H1 (cell line): ENCODE measurements at regions not wholly inside any gene's neighbourhood (a gene's known extent, or its start where the extent isn't known, plus 50 kb on each side); places are given as distances from the start of the nearest gene placed in this dataset.

Experiments
- CTCF ChIA-PET: fragments of 300-600 bp; sonication (Branson Sonifier 250); formaldehyde crosslinking; loops from one replicate; lab custom pipeline; 2021; ENCODE audit not compliant: partially characterized antibody; lab: Charles Lee
- POLR2A ChIA-PET: fragments of 300-600 bp; sonication (Branson Sonifier 250); formaldehyde crosslinking; loops from one replicate; lab custom pipeline; 2021; ENCODE audit warnings: inconsistent platforms; ENCODE audit not compliant: partially characterized antibody; lab: Charles Lee
- DNase-seq, 2 experiments: peaks; one replicate each; pipeline versions ENCODE4 v3.0.0 to v3.0.0-alpha.2; 2010 to 2022; ENCODE audit warnings: low spot score in 2 of 2, low read depth in 1 of 2, mixed read lengths in 1 of 2
- FAIRE-seq: peaks from 2 replicates; lab custom pipeline; 2011; peaks lifted over from hg19 to GRCh38; lab: Jason Lieb, UNC
- H2AFZ ChIP-seq: 2 replicates; pipeline ENCODE4 v1.8.1; 2012; ENCODE audit warnings: low read length, inconsistent platforms
- H2AK5ac ChIP-seq: 2 replicates; pipeline ENCODE4 v1.6.1; 2013; ENCODE audit warnings: low read depth, low read length
- H2BK120ac ChIP-seq: replicated peaks from 2 replicates; pipeline ENCODE3; 2013; ENCODE audit warnings: low read depth, low read length, inconsistent platforms
- H2BK12ac ChIP-seq: 2 replicates; pipeline ENCODE4 v1.6.1; 2013; ENCODE audit warnings: low read depth, low read length
- H2BK15ac ChIP-seq: 2 replicates; pipeline ENCODE4 v1.6.1; 2013; ENCODE audit warnings: low read length
- H2BK20ac ChIP-seq: 2 replicates; pipeline ENCODE4 v1.6.1; 2013; ENCODE audit warnings: low read length
- H2BK5ac ChIP-seq: 2 replicates; pipeline ENCODE4 v1.6.1; 2013; ENCODE audit warnings: low read depth, low read length
- H3K14ac ChIP-seq: 2 replicates; pipeline ENCODE4 v1.6.1; 2013; ENCODE audit warnings: inconsistent platforms; ENCODE audit not compliant: insufficient read length
- H3K18ac ChIP-seq: 2 replicates; pipeline ENCODE4 v1.6.1; 2013; ENCODE audit warnings: low read length; ENCODE audit errors: extremely low read depth
- H3K23ac ChIP-seq: 2 replicates; pipeline ENCODE4 v1.6.1; 2013; ENCODE audit warnings: inconsistent platforms; ENCODE audit not compliant: insufficient read length
- H3K23me2 ChIP-seq: 2 replicates; pipeline ENCODE4 v1.6.1; 2013; ENCODE audit warnings: low read depth, low read length
- H3K27ac ChIP-seq: 2 replicates; pipeline ENCODE4 v1.6.1; 2011; ENCODE audit warnings: low read depth, low read length, inconsistent platforms
- H3K27me3 ChIP-seq, 4 experiments: replicated peaks in 1 of 4; 1 replicate in 1 of 4; 2 replicates in 3 of 4; pipeline versions ENCODE4 v1.6.1 to v1.8.1; 2011 to 2013; ENCODE audit warnings: low read length in 3 of 4, mild to moderate bottlenecking in 3 of 4, inconsistent platforms in 2 of 4, mixed read lengths in 2 of 4, moderate library complexity in 1 of 4; ENCODE audit not compliant: control insufficient read depth in 3 of 4, insufficient read depth in 3 of 4; ENCODE audit errors: extremely low read depth in 1 of 4
- H3K36me3 ChIP-seq, 4 experiments: 2 replicates each; pipeline versions ENCODE4 v1.6.1 to v1.8.1; 2011 to 2013; ENCODE audit warnings: mild to moderate bottlenecking in 4 of 4, low read length in 3 of 4, moderate library complexity in 2 of 4, control low read depth in 1 of 4, inconsistent platforms in 1 of 4; ENCODE audit not compliant: insufficient read depth in 4 of 4, control insufficient read depth in 2 of 4
- H3K4ac ChIP-seq: replicated peaks from 2 replicates; pipeline ENCODE3; 2013; ENCODE audit warnings: low read length, low read depth, mixed read lengths, inconsistent platforms; ENCODE audit not compliant: insufficient read length
- H3K4me1 ChIP-seq, 4 experiments: replicated peaks in 1 of 4; 1 replicate in 1 of 4; 2 replicates in 3 of 4; pipeline versions ENCODE4 v1.6.1 to v1.8.1; 2011 to 2013; ENCODE audit warnings: low read length in 3 of 4, inconsistent platforms in 2 of 4, mixed read lengths in 1 of 4; ENCODE audit not compliant: insufficient read depth in 4 of 4, control insufficient read depth in 3 of 4
- H3K4me2 ChIP-seq, 2 experiments: 2 replicates each; pipeline versions ENCODE4 v1.6.1 to v1.8.1; 2011 to 2013; ENCODE audit warnings: low read depth in 2 of 2, low read length in 2 of 2, control low read depth in 1 of 2, inconsistent platforms in 1 of 2, mild to moderate bottlenecking in 1 of 2; ENCODE audit not compliant: insufficient read depth in 1 of 2
- H3K4me3 ChIP-seq, 4 experiments: fragments of 200-600, 300-600 bp in 1 of 4; sonication (generic), shearing (Covaris generic), sonication (Bioruptor Twin) in 1 of 4; 2 replicates each; pipeline versions ENCODE4 v1.5.1 to v1.8.1; 2011 to 2016; ENCODE audit warnings: low read length in 4 of 4, low read depth in 3 of 4, control low read depth in 2 of 4, inconsistent platforms in 2 of 4, mild to moderate bottlenecking in 2 of 4, mixed read lengths in 1 of 4, moderate library complexity in 1 of 4; ENCODE audit not compliant: insufficient read depth in 2 of 4; ENCODE audit errors: extremely low read depth in 1 of 4
- H3K56ac ChIP-seq: replicated peaks from 2 replicates; pipeline ENCODE3; 2013; ENCODE audit warnings: low read depth, mild to moderate bottlenecking, mixed read lengths, low read length, inconsistent platforms; ENCODE audit not compliant: insufficient read length
- H3K79me1 ChIP-seq: 2 replicates; pipeline ENCODE4 v1.6.1; 2013; ENCODE audit warnings: low read depth, low read length, control low read depth
- H3K79me2 ChIP-seq, 2 experiments: 2 replicates each; pipeline versions ENCODE4 v1.6.1 to v1.8.1; 2012 to 2013; ENCODE audit warnings: low read length in 2 of 2, mild to moderate bottlenecking in 2 of 2, inconsistent platforms in 1 of 2; ENCODE audit not compliant: insufficient read depth in 2 of 2, control insufficient read depth in 1 of 2
- H3K9ac ChIP-seq, 4 experiments: replicated peaks in 1 of 4; 1 replicate in 1 of 4; 2 replicates in 3 of 4; pipeline versions ENCODE4 v1.6.1 to v1.8.1; 2011 to 2013; ENCODE audit warnings: low read depth in 3 of 4, low read length in 3 of 4, control low read depth in 2 of 4, mild to moderate bottlenecking in 2 of 4, moderate library complexity in 2 of 4, inconsistent platforms in 1 of 4; ENCODE audit errors: extremely low read depth in 1 of 4
- H3K9me3 ChIP-seq, 2 experiments: 2 replicates each; pipeline versions ENCODE4 v1.6.1 to v1.8.1; 2012 to 2013; ENCODE audit warnings: mild to moderate bottlenecking in 2 of 2, moderate library complexity in 2 of 2, control low read depth in 1 of 2, inconsistent platforms in 1 of 2, low read depth in 1 of 2, low read length in 1 of 2, mixed read lengths in 1 of 2; ENCODE audit not compliant: insufficient read depth in 2 of 2
- H4K20me1 ChIP-seq, 2 experiments: replicated peaks in 1 of 2; 2 replicates each; pipeline versions ENCODE3 to v1.8.1; 2011 to 2013; ENCODE audit warnings: inconsistent platforms in 2 of 2, low read length in 2 of 2, mild to moderate bottlenecking in 1 of 2; ENCODE audit not compliant: insufficient read depth in 2 of 2, control insufficient read depth in 1 of 2
- H4K5ac ChIP-seq: 2 replicates; pipeline ENCODE4 v1.6.1; 2013; ENCODE audit warnings: low read length, low read depth, mixed read lengths, inconsistent platforms; ENCODE audit not compliant: insufficient read length
- H4K8ac ChIP-seq: 2 replicates; pipeline ENCODE4 v1.8.0; 2013; ENCODE audit warnings: mild to moderate bottlenecking, moderate library complexity, low read length, inconsistent platforms; ENCODE audit not compliant: insufficient read depth; ENCODE audit errors: extremely low read depth
- H4K91ac ChIP-seq: replicated peaks from 2 replicates; pipeline ENCODE3; 2013; ENCODE audit warnings: low read length, mixed read lengths, inconsistent platforms; ENCODE audit not compliant: insufficient read length
- CBX5 ChIP-seq: fragments of 300-800, 300-1000 bp; sonication (generic); IDR thresholded peaks from 2 replicates; pipeline ENCODE4 v1.7.1; 2016; ENCODE audit warnings: antibody characterized with exemption, low read length, low read depth
- CHD1 ChIP-seq: IDR thresholded peaks from 2 replicates; pipeline ENCODE4 v1.6.1; 2012; ENCODE audit warnings: low read depth, low read length, improper control_type of control experiment
- CHD2 ChIP-seq: IDR thresholded peaks from 2 replicates; pipeline ENCODE4 v1.6.1; 2012; ENCODE audit warnings: low read length, improper control_type of control experiment
- GTF2F1 ChIP-seq: IDR thresholded peaks from 2 replicates; pipeline ENCODE4 v1.6.1; 2012; ENCODE audit warnings: low read depth, low read length, improper control_type of control experiment, borderline replicate concordance
- HDAC6 ChIP-seq: IDR thresholded peaks from one replicate; pipeline ENCODE4 v1.7.1; 2012; ENCODE audit warnings: low read depth, mild to moderate bottlenecking, inconsistent platforms, low read length, moderate library complexity
- KDM5A ChIP-seq: fragments of 200-600 bp; IDR thresholded peaks from 2 replicates; pipeline ENCODE4 v1.7.1; 2012; ENCODE audit warnings: mild to moderate bottlenecking, low read length, inconsistent platforms, mixed read lengths
- NANOG ChIP-seq: IDR thresholded peaks from 2 replicates; pipeline ENCODE4 v1.6.1; 2011; ENCODE audit warnings: low read length, low read depth, mild to moderate bottlenecking, inconsistent platforms; ENCODE audit not compliant: insufficient read depth, poor library complexity, severe bottlenecking
- POU5F1 ChIP-seq: IDR thresholded peaks from 2 replicates; pipeline ENCODE4 v1.6.1; 2011; ENCODE audit warnings: low read depth, mild to moderate bottlenecking, low read length, moderate library complexity
- SIN3A ChIP-seq, 2 experiments: IDR thresholded peaks in 1 of 2; conservative IDR thresholded peaks in 1 of 2; 2 replicates each; pipeline ENCODE4 v1.6.1; 2011 to 2012; ENCODE audit warnings: low read length in 2 of 2, improper control_type of control experiment in 1 of 2, low read depth in 1 of 2, mild to moderate bottlenecking in 1 of 2
- TAF7 ChIP-seq: optimal IDR thresholded peaks from 2 replicates; pipeline ENCODE3; 2011; ENCODE audit warnings: low read depth, mild to moderate bottlenecking, inconsistent platforms, low read length, moderate library complexity, borderline replicate concordance
- YY1 ChIP-seq: IDR thresholded peaks from 2 replicates; pipeline ENCODE4 v1.6.1; 2011; ENCODE audit warnings: low read depth, mild to moderate bottlenecking, low read length
- WGBS, 2 experiments: shearing (Covaris generic) in 1 of 2; methylation state at CpG; one replicate each; pipeline versions ENCODE4 v1.1.6 to v1.1.7; 2013 to 2015; ENCODE audit warnings: low lambda C conversion rate in 2 of 2, mixed read lengths in 2 of 2, inconsistent platforms in 1 of 2, low coverage in 1 of 2, missing lambda C conversion rate in 1 of 2; ENCODE audit not compliant: insufficient replicate concordance in 2 of 2, insufficient coverage in 1 of 2, insufficient read length in 1 of 2; ENCODE audit errors: extremely low coverage in 1 of 2, missing lambda C conversion rate in 1 of 2; 5-methylcytosine and 5-hydroxymethylcytosine counted together
- TF ChIP-seq, protein P1 (sequence below): IDR thresholded peaks from 2 replicates; pipeline ENCODE4 v1.6.1; 2012; ENCODE audit warnings: inconsistent platforms

DNA sequence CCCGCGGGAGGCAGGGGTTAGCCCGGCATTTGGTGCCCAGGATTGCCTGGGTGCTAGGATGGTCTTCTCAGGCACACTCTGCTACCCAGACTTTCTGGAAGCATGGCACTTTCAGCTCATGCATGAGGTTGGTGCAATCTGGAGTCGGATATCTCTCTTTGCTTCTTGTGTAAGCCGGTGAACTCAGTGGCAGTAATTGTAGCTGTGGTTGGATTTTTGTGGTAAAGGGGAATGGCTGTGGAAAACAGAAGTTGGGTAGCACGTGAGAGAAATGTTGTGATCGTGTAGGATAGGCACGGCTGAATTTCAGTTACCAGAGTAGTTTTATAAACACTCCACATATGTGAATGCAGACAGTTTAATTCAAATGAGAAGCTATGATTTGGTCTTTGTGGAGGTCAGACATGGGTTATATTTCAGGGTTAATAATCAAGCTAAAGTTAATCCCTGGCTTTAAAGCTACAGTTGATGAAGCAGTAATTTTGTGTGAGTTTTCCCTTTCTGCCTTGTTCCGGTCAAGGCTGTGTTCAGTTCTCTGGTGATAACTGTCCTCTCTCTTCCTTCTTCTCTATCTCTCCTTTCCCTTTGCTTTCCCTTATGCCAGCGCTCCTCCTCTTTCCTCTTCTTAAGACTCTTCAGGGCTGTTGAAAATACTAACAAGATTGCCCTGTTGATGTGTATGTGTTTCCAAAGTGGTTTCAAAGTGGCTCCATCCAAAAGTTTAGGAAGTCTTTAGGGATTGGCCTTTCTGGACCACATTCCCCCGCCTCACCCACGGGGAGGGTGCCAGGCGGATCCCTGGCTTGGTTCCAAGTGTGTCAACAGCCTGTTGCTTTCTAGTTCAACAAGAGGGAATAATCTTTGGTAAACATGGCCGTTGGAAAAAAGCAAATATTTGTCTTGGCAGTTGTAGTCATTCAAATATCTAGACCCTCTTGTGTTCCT is 404.6 kb upstream of the C2CD4B start:
- Histone ChIP-seq H3K27me3 (no peaks in the 10 kb centered on the region; a peak in 1 of 7 replicates), H3K9me3 (no peaks in the 10 kb centered on the region), H3K4ac (no peak overlapping the region), H3K4me3 (no peak overlapping the region), H3K4me2 (no peak overlapping the region), H4K20me1 (no peaks in the 10 kb centered on the region), H2BK20ac (no peak overlapping the region), H3K9ac (no peak overlapping the region), H4K91ac (no peak overlapping the region), H4K8ac (no peak overlapping the region), H2BK120ac (no peak overlapping the region), H3K79me2 (no peaks in the 10 kb centered on the region), H3K56ac (no peak overlapping the region), H3K36me3 (no peaks in the 10 kb centered on the region), H2AFZ (no peak overlapping the region), H3K4me1 (peaks cover 0 to 3% (median 1%) of the 10 kb centered on the region in 4 experiments; a peak in 2 of 7 replicates), H2BK15ac (no peak overlapping the region), H4K5ac (no peak overlapping the region), H3K23me2 (peaks cover 2% of the 10 kb centered on the region; the same call in 1 of the 2 replicates), H3K14ac (no peak overlapping the region), H2BK5ac (no peak overlapping the region), H2BK12ac (no peak overlapping the region), H2AK5ac (no peak overlapping the region), H3K23ac (no peak overlapping the region), H3K27ac (no peak overlapping the region), H3K79me1 (no peaks in the 10 kb centered on the region; the same call in 1 of the 2 replicates), H3K18ac (no peak overlapping the region)
- 93% methylated on average over 14 of the region's 14 CpGs; no CpG with 5 or more reads in 1 of the 2 experiments for WGBS, 2 experiments
- ChIA-PET POLR2A (interaction anchor here (0.7 to 1.0 kb wide), 2 partner anchors 15 kb away, joined by 3 read pairs; no protein-coding TSS in a partner anchor), CTCF (interaction anchor here (0.7 to 6.1 kb wide), 3 partner anchors 13 to 70 kb away, joined by 3 to 46 read pairs (median 3); no protein-coding TSS in a partner anchor)
- DNase-seq (no peak), FAIRE-seq (no peak)
- TF ChIP-seq GTF2F1 (no peak), CBX5 (no peak), KDM5A (no peak), SIN3A (conservative IDR thresholded peaks at IDR 0.05 in 1 of 2, IDR thresholded peaks at IDR 0.05 in 1 of 2; ENCODE audit: low read depth in 1 of 2, low read length in 2 of 2) (no peak), POU5F1 (no peak), NANOG (no peak), YY1 (no peak), CHD2 (no peak), CHD1 (no peak), TAF7 (no peak), HDAC6 (no peak)
- TF ChIP-seq, protein P1, sequence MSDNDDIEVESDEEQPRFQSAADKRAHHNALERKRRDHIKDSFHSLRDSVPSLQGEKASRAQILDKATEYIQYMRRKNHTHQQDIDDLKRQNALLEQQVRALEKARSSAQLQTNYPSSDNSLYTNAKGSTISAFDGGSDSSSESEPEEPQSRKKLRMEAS = no peak
